G401 (cell line): ENCODE measurements at regions not wholly inside any gene's neighbourhood (a gene's known extent, or its start where the extent isn't known, plus 50 kb on each side); places are given as distances from the start of the nearest gene placed in this dataset.

Experiments
- DNase-seq: peaks from one replicate; pipeline ENCODE4 v3.0.0-alpha.2; 2015; ENCODE audit warnings: low spot score
- in situ Hi-C: cut with HindIII; loops from 2 replicates; pipeline ENCODE4 v1.10.0; 2016; ENCODE audit warnings: low sequenced_read_pairs, mixed read lengths

DNA sequence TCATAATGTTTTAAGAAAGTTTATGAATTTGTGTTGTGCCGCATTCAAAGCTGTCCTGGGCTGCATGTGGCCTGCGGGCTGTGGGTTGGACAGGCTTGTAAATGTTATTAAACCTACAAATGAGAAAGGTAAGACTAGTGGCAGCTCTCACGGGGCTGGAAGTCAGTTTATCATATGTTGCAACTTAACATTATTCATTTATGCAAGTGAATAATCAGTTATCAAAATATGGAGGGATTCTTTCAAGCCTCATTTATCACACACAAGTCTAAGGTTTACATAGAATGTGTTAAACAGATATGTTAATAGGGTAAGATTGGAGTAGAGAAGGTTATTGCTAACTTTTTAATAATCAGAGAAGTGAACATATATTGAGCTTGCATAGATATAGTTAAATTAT lies 442.5 kb upstream of the RGS6 start:
- in situ Hi-C loops: no loop called here
- no peak for DNase-seq

DNA sequence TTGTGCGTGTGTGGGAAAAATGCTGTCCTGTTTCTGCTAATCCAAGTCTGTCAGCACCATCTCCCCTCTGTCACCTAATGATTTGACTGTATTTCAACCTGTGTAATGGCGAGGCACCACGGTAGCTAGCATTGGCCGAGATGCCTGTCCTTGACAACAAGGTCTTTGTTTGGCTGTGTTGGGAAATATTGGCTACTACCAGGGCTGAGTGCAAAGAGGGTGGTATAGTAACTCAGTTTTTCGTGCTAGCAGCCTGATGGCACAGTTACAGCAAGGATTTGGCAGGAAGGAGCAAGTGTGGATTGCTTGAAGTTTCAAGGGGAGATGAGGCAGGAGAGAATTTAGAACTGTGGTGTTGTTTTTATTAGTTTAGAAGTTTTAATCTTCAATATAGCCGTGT lies 440.3 kb upstream of the RGS6 start:
- peak; percentile 62 for DNase-seq
- in situ Hi-C loops: no loop called here

DNA sequence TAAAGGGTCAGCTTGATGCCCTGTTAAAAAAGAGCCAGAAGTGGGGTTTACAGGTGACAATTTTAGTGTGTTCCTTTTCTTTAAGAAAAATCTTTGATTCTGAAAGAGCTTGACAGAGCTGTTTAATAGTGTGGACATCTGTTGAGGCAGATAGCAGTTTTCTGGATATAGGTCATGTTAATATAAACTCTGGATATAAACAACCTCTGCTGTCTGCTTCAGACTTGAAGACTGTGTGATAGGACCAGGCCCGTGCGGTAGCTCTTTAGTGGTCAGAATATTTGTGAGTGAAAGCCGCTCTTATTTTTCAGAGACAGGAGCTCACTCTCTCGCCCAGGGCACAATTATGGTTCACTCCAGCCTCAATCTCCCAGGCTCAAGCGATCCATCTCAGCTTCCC lies 439.9 kb upstream of the RGS6 start:
- DNase-seq: no peak
- in situ Hi-C loops: no loop called here

DNA sequence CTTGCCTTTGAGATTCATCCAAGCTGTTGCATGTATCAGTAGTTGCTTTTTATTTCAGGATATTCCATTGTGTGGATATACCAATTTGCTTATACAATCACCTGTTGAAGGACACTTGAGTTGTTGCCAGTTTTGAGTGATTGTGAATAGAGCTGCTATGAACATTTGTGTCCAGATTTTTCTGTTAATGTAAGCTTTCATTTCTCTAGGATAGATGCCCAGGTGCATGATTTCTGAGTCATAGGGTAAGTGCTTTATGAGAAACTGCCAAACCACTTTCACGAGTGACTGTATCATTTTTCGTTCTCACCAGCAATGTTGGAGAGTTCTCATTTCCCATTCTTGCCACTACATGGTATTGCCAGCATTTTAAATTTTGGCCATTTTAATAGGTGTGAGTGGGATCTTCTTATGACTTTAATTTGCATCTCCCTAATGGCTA lies 434.6 kb upstream of the RGS6 start:
- no peak for DNase-seq
- in situ Hi-C loops: no loop called here

DNA sequence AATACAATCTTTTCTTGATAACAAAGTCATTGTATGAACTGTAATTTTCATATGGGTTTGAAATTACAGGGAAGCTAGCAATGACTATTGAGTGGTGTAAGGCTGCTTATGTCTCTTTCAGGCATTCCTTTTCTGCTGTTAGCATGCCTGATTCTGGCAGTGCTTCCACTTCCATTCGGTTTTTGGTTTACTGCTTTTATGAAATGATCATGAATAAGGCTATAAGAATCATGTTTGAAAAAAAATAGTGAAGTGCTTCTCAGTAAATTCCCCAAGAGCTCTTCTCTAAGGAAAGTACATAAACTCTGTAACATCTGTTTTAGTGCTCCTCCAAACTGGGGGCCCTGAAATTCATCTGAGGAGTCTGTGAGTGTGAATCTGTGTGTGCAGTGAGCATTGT lies 434.0 kb upstream of the RGS6 start:
- in situ Hi-C loops: no loop called here

DNA sequence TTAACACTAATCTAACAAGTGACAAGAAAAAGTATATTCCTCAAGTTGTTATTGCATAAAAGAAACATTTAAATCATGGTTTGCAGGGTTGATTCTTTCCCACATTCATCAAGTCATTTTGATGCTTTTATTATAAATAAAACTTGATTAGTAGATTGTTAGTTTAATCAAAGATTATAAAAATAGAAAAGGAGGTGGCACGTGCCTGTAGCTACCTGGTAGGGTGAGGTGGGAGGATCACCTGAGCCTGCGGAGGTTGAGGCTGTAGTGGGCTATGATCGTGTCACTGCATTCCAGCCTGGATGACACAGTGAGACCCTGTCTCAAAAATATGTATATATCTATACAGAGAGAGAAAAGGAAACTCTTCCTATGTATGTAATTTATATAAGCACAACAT lies 433.2 kb upstream of the RGS6 start:
- in situ Hi-C loops: no loop called here
- DNase-seq: no peak

More for the DNA sequence above, 434.0 kb upstream of the RGS6 start:
- no peak for DNase-seq

DNA sequence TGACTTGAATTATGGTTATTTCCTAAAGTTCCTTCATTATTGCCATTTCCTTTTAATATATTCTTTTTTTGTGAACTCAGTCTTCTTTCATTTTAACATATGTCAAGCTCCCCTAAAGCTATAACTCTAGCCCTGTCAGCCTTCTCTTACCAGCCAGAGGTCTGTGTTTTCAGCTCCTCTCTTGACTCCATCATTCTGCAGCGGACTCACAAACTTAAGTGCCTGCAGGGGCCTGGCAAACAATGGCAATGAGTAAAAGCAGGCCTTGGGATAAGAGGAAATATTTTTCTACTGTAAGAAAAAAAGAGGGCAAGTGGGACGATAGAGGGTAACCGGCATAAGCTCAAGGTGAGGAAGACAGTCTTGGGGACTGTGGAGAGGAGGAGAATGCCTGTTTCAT lies 424.5 kb upstream of the RGS6 start:
- in situ Hi-C loops: no loop called here
- no peak for DNase-seq

DNA sequence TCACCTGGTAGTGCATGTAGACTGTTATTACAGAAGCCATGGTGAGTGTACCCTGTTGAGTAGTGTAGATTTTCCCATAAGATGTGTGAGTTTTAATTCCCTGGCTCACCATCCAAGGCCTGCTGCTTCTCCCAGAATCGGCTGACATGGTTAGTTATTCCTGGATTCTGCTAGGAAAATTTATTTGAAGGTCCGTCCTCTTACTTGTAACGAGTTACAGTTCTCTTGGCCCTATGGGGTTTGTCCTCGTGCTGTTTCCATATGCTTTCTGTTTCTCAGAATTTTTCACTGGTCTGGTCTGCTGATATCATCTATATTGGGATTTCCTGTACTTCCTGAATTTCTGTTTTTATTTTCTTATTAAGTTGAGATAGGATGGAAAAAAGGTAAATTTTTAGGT lies 423.3 kb upstream of the RGS6 start:
- no peak for DNase-seq
- in situ Hi-C loops: no loop called here

DNA sequence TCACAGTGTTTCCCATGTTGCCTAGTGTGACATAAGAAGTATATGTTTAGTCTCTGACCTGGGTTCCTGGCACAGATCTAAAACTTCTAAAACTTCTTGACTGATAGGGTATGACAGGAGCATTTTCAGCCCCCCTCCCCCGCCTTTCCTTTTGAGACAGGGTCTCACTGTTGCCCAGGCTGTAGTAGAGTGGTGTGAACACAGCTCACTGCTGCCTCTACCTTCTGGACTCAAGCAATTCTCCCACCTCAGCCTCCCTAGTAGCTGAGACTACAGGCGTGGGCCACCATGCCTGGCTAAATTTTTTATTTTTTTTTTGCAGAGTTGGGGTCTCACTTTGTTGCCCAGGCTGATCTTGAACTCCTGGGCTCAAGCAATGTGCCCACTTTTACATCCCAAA lies 421.1 kb upstream of the RGS6 start:
- no peak for DNase-seq
- in situ Hi-C loops: no loop called here

DNA sequence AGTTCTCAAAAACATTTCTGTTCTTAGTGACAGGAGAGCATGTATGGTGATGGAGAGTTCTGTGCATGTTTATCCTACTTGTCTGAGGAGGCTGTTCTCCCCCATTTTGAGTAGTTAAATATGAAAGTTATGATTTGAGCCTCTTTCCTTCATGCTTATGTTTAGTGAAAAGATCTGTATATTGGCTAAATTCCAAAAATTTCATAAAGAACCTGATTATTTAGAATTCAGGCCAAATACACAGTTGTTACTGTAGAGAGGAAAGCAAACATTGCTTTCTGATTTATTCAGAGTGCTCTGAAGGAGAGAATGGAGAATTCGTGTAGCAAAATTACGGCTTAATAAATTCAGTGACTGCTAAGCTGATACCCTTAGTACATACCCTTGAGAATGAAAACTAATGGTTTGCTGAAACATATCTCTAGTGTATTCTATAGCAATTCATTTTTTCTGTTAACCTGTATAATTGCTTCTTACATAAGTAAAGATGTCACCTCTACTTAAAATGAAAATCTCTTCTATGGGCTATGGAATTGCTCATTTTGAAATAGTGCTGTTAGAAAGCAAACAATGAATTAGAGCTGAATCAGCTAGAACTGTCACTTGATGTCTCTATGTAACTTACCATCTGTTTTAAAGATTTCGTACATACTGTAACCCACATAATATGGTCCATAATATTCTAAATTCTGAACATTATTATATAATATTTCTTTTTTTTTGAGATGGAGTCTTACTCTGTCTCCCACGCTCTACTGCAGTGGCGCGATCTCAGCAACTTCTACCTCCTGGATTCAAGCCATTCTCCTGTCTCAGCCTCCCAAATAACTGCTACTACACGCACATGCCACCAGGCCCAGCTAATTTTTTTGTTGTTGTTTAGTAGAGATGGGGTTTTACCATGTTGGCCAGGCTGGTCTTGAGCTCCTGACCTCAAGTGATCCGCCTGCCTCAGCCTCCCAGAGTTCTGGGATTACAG lies 417.0 kb upstream of the RGS6 start:
- DNase-seq: no peak
- in situ Hi-C loops: no loop called here

DNA sequence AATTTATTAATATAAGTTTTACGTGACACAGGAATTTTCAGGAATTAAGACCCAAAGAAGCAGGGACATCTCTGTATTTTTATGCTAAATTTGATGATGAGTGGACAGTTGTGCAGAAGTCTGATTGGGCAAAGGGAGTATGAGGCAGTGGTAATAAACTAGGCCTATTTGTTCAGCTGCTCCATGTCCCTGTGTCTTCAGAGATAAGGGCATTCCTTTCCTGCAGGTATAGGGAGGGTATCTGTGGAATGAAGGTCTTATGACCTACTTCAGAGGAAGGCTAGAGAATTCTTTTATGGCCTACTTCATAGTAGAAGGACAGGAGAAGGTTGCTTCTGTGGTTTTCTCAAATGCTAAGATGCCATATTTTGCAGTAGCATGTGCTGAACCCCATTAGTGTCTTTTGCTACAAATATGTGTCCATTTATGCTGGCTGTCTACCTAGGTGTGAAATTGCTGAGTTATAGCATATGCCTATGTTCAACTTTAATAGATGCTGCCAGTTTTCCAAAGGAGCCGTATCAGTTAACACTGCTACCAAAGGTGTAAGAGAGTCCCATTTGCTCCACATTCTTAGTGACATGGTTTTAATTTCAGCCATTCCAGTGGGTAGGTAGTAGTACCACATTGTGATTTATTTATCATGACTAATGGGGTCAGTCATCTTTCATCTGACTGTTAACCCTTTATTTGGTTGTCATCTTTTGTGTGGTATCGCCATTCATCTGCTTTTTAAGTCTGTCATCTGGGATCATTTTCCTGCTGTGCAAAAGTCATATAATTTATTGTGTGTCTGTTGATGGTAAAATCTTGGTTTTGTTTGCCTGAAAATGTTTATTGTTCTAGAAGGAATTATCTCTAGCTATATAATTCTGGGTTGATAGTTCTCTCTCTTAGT lies 410.7 kb upstream of the RGS6 start:
- no peak for DNase-seq
- in situ Hi-C loops: no loop called here

DNA sequence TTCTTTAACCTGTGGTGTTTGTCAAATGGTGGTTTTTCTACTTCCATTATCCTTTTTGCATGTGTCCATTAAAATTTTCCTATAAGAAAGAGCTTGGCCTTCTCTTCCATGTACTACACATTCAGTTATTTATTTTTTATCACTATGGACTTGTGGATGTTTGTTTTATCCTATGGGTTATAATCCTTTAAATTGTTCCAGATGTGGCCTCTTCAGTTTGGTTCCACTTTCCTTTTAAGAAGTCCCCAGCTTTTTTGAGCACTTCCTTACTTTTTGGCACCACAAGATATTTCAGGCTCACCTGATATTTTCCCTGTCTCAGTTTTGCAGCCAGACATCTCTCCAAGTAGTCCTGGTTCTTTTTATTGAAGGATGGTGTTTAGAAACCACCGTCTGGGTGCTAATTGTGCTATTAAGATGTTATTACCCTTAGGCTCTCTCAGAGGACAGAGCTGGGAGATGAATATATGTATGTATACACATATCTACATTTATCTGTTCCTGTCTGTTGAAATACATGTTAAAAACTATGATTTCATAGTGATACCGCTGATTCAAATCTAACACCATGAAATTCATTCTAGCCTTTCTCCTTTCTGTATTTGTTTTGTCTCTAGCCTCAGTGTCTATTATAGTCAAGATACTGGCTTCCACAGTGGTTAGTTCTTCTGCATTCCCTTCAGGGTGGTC lies 408.5 kb upstream of the RGS6 start:
- no peak for DNase-seq
- in situ Hi-C loops: no loop called here

DNA sequence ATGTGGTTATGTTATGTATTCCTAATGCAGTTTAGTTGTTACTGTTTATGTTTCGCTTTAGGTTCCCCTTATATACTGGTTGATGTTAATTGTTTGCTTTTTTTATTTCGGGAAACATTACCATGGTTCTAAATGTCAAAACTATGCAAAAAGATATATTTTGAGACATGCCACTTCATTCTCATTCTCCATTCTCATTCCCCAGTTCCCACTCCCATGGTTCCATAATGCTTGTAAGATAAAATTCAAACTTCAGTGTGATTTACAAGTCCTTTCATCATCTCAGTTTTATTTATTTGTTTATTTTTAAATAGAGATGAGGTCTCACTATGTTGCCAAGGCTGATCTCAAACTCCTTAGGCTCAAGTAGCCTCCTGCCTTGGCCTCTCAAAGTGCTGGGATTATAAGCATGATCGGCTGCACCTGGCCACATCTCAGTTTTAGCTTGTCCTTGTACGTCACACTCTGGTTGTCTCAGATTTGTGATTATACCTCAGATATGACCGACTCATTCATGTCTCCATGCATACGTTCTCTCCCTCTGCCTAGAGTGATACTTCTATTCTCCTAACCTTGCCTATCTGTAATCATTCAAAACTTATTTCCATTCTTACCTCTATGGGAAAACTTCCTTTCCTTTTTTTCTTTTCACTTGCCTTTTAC lies 407.8 kb upstream of the RGS6 start:
- in situ Hi-C loops: no loop called here
- no peak for DNase-seq

DNA sequence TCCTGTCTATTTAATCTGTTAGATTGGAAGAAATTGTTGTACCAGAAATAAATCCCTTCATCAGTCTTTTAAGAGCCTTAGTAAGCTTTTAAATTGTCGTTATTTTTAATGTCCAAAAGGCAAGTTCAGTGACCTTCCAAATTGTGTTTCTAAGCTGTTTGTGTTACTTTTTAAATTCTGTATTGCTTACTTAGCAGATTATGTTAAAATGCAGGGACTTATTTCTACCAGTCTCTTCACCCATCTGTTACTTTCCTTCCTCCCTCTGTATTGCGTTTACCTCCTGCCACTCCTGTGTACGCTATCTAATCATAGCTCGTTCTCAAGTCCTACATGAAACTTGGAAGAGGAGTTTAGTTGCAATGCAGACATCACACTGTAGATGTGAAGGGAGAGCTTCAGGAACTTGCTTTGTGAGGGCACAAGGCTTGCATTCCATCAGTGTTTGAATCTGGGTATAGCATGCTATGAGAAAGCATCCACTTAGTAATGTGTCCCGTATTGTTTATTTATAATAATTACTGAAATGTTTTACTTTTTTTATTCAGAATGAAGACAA lies 406.5 kb upstream of the RGS6 start:
- in situ Hi-C loops: no loop called here
- DNase-seq: no peak

DNA sequence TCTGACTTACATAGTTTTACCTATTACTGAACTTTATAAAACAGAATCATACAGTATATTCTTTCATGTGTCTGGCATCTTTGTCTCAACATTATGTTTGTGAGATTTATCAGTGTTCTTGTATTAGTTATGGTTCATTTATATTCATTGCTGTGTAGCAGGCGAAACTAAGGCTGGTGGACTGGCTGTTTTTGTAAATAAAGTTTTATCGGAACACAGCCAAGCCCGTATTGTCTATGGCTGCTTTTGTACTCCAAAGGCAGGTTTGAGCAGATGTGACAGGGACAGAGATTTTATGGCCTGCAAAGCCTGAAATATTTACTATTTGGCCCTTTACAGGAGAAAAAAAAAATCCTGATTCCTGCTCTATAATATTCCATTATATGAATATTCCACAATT lies 405.8 kb upstream of the RGS6 start:
- no peak for DNase-seq
- in situ Hi-C loops: no loop called here

DNA sequence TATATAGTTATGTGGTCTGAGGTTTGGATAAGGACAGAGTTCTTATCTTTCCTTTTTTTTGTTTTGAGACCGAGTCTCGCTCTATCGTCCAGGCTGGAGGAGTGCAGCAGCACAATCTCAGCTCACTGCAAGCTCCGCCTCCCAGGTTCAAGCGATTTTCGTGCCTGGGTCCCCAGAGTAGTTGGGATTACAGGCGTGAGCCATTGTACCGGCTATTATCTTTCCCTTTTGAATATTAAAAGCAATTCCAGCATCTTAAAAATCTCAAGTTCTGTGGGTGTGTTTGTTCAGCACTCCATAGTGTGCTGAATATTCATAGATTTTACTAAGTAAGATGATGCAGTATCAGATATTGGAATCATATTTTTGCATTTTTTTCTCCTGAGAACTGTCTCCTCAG lies 404.4 kb upstream of the RGS6 start:
- DNase-seq: no peak
- in situ Hi-C loops: no loop called here

DNA sequence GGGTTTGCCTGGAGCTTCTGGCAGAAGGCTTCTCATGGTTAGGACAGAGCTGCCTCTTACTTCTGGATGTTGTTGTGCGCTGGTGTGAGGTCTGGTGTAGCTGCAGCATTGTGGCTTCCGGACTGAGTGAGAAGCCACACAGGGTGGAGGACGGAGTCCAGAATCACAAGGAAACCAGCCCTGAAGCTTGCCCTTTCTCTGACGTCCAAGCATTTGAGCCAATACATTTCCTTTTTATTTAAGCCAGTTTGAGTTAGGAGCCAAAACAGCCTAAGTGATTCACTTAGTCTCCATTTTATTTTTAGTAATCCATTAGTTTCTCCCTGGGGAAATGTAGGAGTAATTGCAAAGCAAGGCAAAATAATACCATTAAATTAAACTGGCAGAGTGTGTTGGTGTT lies 402.4 kb upstream of the RGS6 start:
- peak; percentile 43 for DNase-seq
- in situ Hi-C loops: no loop called here

DNA sequence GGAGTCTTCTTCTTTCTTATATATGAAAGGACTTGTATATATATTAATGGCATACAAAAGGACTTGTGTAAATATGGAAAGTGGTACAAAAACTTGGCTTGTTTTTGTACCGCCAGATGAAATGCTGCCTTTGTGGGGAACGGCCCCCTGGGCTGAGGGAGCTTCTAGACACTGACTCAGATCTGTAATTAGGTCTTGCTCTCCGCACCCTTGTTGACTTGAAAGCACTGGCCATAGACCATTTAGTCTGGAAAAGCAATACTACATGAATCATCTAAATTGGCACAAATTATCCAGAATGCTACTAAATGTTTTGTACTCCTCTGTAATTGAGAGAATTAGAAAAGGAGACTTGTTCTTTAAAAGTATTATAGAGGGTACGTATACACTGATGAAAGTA lies 399.9 kb upstream of the RGS6 start:
- no peak for DNase-seq

DNA sequence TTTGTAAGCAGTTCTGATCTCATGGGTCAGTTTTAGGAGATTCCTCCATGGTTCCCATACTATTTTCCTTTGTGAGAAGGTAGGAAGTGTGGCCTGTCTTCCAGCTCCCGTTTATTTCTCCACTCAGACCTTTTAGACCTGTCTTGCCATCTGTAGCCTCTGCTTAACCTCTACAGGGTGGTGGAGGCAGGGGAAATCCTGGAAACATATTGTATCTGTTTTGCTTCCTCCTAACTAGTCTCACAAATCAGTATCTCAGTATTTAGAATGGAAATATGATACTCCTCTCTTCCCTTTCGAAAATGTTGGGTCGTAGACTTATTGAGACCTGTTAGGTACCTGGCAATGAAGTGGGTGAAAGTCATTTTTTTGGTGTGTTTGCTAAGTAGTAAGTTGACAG lies 399.4 kb upstream of the RGS6 start:
- in situ Hi-C loops: no loop called here
- DNase-seq: no peak

More for the DNA sequence above, 399.9 kb upstream of the RGS6 start:
- in situ Hi-C loops: no loop called here
